Activated CD4-positive, alpha-beta T cell treated with anti-CD3 and anti-CD28 coated beads, Interleukin-2, Interleukin-4, amounts not matched to agents 100 ng/mL and 50 ng/mL, durations not matched to agents 16 hours and 8 hours (primary cell): ENCODE measurements at regions not wholly inside any gene's neighbourhood (a gene's known extent, or its start where the extent isn't known, plus 50 kb on each side); places are given as distances from the start of the nearest gene placed in this dataset.

Source experiments
- DNase-seq: peaks from one replicate; pipeline ENCODE4 v3.0.0-alpha.2; 2020; ENCODE audit warnings: low spot score

- DNase-seq, result no peak
Measured at GRCh38 chr9:87118594-87118993, 171.3 kb upstream of the GAS1 start.

GRCh38 chr9:87119328-87119881 lies 172.1 kb upstream of the GAS1 start:
- DNase-seq, result no peak

GRCh38 chr9:87120610-87121009 lies 173.3 kb upstream of the GAS1 start:
- DNase-seq, result no peak

GRCh38 chr9:87122947-87123685 lies 175.8 kb upstream of the GAS1 start:
- peak; percentile 53 for DNase-seq

GRCh38 chr9:87123830-87124229 lies 176.5 kb upstream of the GAS1 start:
- no peak for DNase-seq

GRCh38 chr9:87125819-87126218 lies 178.5 kb upstream of the GAS1 start:
- DNase-seq, result no peak

- DNase-seq, result no peak
Measured at GRCh38 chr9:87127543-87127942, 180.2 kb upstream of the GAS1 start.

- DNase-seq, result no peak
Measured at GRCh38 chr9:87127978-87128614, 180.8 kb upstream of the GAS1 start.

- no peak for DNase-seq
Measured at GRCh38 chr9:87128844-87129493, 181.7 kb upstream of the GAS1 start.

- no peak for DNase-seq
Measured at GRCh38 chr9:87135074-87135473, 187.8 kb upstream of the GAS1 start.

- DNase-seq, result no peak
Measured at GRCh38 chr9:87137718-87138117, 190.4 kb upstream of the GAS1 start.

- no peak for DNase-seq
Measured at GRCh38 chr9:87138128-87139040, 191.1 kb upstream of the GAS1 start.

- DNase-seq, result no peak
Measured at GRCh38 chr9:87139099-87139730, 191.9 kb upstream of the GAS1 start.

- no peak for DNase-seq
Measured at GRCh38 chr9:87140142-87140541, 192.8 kb upstream of the GAS1 start.

- DNase-seq, result no peak
Measured at GRCh38 chr9:87140605-87141109, 193.4 kb upstream of the GAS1 start.

- DNase-seq, result no peak
Measured at GRCh38 chr9:87141124-87141523, 193.8 kb upstream of the GAS1 start.

GRCh38 chr9:87146933-87147332 lies 199.6 kb upstream of the GAS1 start:
- DNase-seq, result no peak

- DNase-seq, result no peak
Measured at GRCh38 chr9:87147839-87148238, 200.5 kb upstream of the GAS1 start.

- DNase-seq, result no peak
Measured at GRCh38 chr9:87148331-87149104, 201.2 kb upstream of the GAS1 start.

GRCh38 chr9:87149799-87150198 lies 202.5 kb upstream of the GAS1 start:
- no peak for DNase-seq
